GM21737 (cell line): ENCODE measurements at regions not wholly inside any gene's neighbourhood (a gene's known extent, or its start where the extent isn't known, plus 50 kb on each side); places are given as distances from the start of the nearest gene placed in this dataset.

Experiments used
- ATAC-seq: cut with Tn5 transposase; IDR thresholded peaks from one replicate; pipeline ENCODE4 v1.9.1; 2021; ENCODE audit warnings: mild to moderate bottlenecking, moderate library complexity; ENCODE audit not compliant: unreplicated experiment

DNA sequence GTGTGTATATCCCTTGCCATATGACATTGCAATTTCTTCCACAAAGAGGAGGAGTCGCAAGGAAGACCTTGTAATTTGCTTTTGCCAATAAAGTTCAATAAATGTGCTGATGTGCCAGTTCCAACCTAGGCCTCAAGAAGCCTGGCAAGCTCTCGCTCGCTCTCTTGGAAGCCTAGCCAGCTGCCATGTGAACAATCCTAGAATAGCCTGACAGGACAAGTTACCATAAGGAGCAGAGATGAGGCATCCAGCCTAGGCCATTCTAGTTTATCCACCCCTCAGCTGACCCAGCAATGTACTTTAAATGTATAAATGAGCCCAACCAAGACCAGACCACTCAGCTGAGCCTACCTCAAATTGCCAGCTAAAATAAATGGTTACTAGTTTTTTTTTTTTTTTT lies 145.7 kb upstream of the QRFPR start:
- no peak for ATAC-seq

DNA sequence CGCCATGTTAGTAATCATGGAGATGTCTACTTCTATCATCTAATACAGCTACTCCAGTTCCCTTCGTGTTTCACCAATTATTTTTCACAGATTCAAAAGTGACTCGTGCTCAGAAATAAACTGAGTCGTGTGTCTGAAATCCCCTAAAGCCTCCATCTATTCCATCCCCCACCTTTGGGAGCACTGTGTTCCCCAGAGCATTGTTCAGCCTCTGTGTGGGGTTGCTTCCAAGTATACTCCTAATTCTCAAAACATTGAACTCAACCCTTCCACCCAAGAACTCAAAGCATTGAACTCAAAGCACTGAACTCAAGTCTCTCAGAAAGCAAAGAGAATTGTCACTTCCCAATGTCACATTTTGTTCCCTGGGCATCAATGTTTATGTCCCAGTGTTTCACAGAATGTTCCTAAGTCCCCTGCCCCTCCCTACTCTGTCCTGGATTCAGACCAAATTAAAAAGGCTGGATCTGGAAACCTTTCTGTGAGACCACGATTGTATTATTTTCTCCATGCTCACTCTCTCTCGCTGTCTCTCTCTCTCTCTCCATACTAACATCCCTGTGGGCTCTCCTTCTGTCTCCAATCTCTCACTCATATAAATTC lies 138.5 kb upstream of the QRFPR start:
- ATAC-seq, result no peak

DNA sequence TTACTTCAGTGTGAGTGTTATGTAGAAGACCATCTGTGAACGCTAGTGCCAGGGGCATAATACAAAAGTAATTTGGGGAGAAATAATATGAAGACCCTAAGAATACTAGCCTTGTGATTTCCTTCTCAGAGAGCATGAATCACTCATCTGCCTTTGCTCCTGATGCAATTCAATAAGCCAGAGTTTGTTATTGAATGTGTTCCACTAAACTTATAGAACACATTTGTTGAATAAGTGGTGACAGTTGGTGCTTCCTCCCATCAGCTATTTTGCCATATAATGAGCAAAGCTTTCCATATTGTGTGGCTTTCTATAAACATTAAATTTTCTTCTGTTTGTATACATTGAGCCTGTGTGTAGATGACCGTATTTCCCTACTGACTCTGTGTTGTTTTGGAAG lies 136.4 kb upstream of the QRFPR start:
- no peak for ATAC-seq

DNA sequence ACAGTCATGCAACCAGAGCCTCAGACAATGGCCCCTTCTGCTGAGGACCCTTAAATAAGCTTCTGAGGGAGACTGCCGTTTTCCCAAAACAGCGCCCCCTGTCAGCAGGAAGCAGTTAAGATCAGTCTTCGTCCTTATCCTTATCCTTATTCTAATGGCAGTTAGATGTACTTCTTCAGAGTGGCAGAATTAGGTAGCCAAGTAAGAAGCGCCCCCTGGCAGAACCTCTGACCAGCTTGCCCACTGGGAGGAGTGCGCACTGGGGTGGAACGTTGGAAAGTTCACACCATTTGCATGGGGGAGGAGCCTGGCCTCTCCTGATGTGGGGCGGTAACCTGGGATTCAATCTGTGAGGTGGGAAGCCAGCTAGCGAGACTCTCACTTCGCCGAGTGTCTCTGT lies 133.6 kb upstream of the QRFPR start:
- ATAC-seq, result no peak

DNA sequence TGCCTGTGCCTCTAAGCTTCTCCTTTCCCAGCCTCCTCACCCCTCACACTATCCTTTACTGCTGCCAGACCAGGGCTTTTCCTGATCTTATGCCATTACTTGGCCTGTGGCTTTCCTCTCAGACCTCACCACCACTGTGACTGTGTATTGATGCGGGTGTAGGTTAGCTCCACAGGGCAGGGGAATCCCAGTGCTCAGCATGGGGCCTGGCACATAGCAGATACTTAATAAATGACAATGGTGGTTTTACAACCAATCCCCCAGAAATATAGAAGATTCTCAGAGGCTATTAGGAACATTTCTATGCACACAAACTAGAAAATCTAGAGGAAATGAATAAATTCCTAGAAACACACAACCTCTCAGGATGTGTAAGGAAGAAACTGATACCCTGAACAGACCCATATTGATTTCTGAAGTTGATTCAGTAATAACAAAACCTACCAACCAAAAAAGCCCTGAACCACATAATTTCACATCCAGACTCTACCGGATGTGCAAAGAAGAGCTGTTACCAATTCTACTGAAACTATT lies 129.6 kb upstream of the QRFPR start:
- ATAC-seq, result no peak

DNA sequence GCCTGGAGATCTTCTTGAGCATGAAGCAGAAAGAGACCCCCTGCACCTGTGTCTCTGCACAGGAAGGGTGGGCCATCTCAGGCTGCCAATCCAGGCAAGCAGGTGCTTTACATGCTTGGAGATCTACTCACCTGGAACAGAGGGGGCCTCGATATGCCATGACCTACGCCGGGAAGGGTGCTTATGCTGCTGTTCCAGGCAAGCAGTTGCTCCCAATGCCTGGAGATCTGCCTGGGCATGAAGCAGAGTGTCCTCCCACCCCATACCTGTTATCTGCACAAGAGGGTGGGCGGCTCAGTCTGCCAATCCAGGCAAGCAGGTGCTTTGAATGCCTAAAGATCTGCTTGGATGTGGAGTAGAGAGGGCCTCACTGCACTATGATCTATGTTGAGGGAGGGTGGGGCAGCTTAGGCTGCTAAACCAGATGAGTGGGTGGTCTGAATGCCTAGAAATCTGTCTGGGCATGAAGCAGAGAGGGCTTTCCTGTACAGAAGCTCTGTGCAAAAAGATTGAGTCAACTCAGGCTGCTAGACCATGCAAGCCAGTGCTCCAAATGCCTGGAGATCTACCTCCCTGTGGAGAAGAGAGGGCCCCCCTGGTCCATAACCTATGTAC lies 104.5 kb upstream of the QRFPR start:
- ATAC-seq, result no peak

DNA sequence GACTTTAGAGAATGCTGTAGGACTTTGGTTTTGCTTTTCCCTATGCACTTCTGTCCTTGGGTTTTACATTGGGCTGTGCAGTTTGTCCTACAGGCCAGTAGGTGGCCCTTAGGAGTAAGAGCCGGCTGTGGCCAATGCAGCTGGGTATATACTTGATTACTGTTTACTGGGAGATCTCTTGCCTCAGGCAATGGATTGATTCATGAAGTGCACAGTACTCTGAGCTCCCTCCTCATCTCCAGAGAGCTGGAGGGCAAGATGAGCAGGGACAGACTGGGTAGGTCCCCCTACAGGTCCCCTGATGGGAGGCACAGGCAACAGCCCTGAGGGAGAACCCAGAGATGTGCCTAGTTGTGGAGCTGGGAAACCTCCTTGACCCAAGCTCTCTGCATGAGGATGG lies 103.8 kb upstream of the QRFPR start:
- ATAC-seq, result peak; percentile 90

DNA sequence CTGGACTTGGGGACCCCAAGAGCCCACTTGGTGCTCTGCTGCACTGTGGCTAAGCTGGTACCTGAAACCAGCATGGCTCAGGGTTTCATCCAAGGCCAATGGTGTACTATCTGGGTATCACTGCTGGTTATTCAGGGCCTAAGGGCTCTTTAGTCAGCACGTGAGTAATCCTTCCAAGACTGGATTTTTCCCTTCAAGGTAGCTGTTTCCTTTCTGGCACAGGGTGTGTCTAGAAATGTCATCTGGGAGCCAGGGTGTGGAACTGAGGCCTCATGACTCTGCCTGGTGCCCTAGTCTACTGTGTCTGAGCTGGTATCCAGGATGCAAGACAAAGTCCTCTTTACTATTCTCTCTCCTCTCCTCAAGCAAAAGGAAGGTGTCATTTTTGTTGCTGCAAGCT lies 99.0 kb upstream of the QRFPR start:
- no peak for ATAC-seq

DNA sequence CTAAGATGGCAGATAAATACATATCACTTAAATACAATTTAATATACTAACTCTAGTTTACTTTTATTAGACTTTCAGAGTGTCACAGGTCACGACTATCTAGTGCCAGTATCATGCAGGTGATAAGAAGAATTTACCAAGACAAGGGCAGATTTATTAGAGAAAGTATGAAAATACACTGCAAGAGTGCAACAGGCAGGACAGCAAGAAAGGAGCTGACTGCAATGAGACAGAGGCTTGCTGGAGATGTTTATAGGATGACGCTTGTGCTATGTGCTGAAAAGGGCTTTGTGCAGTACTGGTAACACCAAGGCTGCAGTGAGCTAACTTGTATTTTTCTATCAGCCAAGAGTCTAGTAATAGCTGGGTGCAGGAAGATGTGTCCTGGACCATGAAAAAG lies 96.7 kb upstream of the QRFPR start:
- ATAC-seq, result no peak

DNA sequence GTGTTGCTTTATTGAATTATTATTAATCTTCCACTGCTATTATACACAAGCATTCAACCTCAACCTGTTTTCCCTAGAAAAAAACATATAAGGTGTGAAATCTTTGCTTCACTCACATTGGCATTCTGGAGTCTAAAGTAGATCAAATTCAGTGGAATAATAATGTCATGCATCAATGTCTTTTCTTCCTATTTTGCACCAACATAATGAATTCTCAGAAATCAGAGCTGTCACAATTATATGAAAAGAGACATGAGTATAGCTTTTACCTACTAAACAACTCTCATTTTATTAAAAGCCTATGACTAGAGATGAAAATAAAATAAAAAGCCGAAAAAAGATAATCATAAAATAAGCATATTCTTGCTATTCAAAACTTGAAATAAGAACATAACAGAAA lies 96.3 kb upstream of the QRFPR start:
- no peak for ATAC-seq

DNA sequence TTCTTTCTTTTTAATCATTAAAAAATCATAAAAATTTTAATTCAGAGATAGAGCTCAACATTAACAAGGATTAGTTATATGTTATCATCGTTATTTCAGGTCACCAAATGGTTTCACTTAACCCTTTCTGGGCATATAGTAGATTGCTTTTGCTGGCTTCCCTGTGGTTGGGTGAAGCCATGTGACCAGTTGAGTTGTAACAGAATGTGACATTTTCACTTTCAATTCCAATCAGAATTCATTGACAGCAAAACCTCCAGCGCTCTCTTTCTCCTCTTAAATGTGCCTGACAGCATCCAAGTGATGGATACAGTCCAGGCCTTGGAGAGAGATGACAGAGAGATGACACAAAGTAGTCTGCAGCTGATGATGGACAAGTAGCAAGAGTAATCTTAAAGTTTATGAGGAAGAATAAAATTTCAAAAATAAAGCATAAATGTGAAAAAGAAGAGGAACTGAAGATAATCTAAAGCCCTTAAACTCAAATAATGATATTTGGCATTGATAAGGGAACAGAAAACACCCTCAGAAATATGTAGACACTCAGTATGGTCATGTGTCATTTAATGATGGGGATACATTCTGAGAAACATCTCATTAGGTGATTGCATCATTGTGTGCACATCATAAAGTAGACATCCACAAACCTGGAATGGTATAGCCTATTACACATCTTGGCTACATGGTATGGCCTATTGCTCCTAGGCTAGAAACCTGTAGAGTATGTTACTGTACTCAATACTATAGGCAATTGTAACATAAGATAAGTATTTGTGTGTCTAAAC lies 92.3 kb upstream of the QRFPR start:
- peak; percentile 60 for ATAC-seq

DNA sequence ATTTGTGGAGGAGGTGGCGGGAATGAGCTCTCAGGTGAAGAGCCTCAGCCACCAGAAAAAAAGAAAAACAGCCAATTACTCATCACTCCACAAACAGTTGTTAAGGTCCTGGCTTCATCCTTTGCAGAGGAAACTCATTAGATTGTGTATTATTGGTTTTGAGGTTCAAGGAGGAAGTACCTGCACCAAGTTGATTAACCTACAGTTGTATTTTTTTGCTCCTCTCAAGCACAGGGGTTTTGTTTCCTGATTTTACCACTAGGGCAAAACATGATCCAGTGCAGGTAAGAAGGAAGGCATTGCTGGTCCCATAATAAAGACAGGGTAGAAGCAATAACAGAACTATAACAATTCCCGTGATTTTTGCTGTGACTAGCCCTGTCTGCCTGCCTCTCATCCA lies 84.0 kb upstream of the QRFPR start:
- ATAC-seq, result no peak

DNA sequence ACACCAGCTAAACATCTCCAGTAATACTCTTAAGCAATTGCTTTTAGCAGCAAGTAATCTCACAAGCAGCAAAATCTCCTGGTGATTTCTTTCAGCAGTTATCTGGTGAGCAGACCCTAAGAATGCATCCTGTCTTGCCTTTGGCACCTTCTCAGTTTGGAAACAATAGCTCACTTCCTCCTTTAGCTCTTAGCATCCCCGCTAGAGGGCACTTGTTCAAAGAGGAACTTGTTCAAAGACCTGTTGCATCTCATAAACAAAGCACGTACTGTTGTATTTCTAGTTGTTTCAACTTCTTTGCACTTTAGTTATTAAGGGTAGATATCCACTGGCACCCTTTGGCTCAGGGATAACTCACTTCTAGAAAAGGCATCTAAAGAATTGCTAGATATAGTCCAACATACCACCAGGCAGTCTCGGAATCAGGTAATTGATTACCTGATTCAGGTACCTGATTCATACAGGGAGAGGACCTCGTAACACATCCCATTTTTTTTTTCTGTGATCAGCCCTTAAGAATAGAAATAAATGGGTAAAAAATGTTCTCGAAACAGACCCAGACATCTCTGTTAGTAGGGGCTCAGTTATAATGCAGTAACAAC lies 81.9 kb upstream of the QRFPR start:
- peak; percentile 82 for ATAC-seq

DNA sequence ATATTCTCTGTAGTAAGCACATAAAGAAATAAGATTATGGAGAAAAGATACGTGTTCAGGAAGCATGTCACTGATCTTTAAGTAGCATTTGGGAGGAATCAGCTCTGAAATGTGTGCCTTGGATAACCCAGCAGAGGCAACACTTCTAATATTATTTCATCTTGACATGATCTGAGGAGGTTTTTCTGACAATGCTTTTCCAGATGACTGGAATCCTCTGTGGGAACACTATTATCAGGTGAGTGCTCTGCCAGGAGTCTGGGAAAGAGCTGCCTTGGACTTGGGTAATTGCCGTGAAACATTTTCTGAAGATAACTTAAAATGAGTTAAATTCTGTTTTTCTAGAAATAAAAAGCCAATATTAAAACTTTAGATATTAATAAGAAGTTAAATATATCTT lies 78.2 kb upstream of the QRFPR start:
- ATAC-seq, result no peak

DNA sequence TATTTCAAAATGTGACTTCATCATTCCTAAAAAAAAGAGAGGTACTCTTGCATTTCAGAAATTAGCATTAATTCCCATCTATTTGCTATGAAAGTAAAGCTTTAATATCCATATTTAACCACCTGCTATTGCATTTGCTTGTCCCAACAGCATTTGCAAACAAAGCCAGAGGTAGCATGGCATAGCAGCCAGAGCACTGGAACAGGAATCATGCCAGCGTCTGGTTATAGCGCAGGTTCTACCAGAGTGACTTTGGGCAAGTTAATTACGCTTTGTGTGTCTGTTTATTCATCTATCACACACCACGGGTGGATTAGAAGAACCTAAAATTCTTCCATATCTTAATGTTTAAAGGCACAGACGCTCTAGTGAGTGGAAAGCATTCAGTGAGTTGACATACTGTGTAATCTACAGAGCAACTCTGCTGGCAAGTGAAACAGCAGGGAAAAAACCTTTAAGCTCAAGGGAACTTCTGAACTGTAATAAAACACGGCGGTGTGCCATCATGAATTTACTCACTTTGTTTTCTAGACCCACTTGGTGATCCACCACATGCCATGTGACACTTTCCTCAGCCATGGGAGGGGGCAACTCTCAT lies 76.6 kb upstream of the QRFPR start:
- ATAC-seq, result no peak

DNA sequence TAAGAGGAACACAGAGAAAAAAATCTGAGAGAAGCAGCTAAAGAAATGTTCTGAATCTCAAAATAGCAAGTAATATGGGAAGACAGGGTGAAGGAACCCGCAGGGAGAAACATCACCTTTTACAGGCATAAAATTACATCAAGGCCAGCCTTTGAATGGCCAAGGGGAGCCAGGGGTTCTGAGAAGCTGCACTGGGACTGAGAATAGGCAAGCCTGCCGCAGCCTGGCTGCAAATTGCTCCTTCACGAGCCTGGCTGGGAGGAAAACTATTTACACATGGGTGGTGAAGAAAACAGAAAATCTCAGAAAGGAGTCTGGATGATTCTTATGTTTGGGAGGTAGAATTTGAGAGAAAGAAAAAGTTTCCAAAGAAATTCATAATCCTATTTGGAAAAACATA lies 74.5 kb upstream of the QRFPR start:
- no peak for ATAC-seq

DNA sequence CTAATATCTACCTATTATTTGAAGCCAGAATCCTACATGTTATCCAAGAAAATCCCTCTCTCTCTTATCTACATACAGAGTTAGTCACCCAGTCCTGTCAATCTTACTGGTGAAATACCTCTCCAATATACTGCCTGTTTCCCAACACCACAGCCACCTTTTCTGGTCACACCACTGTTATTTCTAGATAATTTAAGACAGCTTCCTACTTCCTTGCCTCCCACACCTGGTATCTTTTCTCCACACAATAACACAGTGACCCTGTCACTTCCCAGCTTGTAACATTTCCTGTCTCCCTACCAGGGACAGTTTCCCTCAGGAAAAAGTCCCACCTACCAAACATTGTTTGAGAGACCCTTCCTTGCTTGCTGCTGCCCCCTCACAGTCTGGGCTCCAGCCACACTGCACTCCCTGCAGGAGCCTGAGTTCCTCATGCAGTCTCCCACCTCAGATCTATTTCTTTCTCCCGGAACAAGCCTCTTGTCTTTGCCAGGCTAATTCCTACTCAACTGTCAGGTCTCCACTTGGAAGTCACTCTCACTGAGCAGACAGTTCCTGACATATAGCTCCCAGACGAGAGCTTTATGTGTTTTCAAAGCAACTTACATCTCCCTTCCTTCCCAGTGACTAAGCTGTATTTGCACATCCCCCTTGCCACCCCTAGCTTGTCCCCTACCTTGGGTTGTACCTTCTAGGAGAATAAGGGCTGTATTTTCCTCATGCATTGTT lies 73.6 kb upstream of the QRFPR start:
- ATAC-seq, result no peak

DNA sequence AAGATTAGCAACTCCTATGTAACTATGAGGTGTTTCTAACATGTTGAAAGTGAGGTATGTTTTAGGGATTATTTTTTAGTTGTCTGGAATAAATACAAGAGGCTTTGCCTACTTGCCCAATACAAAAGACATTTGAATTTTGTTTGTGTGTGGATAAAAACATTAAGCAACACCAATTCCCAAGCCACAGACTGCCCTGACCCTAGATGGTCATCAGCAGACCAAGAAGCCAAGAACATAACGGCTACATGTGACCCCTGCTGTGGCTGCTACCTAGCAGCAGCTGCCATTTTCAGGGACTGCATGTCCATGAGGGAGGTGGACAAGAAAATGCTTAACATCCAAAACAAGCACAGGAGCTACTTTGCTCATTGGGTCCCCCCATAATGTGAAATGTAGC lies 70.5 kb upstream of the QRFPR start:
- ATAC-seq, result no peak

DNA sequence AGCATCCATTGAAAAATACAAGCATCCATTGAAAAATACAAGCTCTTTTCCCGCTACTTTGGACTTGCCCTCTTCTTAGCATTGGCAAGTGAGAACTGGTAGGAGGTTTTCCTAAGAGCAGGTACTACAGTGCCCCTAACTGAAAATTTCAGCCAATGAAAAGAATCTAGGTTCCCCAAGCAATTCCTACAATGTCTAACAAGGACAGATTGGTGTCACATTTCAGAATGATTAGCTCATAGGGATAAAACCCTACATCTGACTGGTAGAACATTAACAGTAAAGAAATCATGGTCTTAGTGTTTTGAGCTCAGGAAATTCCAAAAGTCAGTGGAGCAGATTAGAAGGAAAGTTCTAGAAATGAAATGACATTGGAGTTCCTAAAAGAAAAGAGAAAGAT lies 68.6 kb upstream of the QRFPR start:
- no peak for ATAC-seq

DNA sequence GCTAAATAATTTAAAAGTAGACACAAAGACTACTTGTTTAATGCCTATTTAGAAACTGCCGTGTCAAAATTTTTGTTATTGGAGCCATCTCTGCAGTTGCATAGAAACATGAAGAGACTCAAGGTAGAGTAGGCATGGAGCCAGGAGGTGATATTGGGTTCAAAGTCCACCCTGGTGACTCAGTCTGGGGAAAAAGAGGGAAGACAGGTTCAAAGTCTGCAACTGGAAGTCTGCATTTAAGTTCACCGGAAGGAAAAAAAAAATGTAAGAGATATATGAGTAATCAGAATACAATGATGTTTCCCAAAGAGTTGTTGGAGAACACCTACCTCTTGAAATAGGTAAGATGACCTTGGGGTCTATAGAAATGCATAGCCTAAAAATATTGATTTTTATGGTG lies 67.4 kb upstream of the QRFPR start:
- ATAC-seq, result no peak

DNA sequence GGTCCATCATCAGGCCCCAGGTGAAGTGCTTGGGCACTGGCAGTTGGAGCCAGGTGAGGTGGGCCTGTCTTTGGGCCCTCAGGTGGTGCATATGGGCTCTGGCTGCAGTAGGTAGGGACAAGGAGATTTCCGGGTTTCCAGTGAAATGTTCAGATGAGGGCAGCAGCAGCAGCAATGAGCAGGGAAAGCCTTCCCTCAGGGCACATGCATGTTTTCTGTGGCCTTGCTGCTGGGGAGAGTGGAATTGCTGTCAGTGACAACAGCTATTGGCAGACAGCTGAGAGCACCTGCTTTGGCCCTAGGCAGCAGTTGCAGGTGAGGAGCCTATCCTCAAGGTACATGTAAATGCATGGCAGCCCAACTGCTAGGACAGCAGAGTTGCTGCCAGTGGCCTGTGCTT lies 58.9 kb upstream of the QRFPR start:
- no peak for ATAC-seq
